ENCODE measurements at regions not wholly inside any gene's neighbourhood (a gene's known extent, or its start where the extent isn't known, plus 50 kb on each side); places are given as distances from the start of the nearest gene placed in this dataset.

DNA sequence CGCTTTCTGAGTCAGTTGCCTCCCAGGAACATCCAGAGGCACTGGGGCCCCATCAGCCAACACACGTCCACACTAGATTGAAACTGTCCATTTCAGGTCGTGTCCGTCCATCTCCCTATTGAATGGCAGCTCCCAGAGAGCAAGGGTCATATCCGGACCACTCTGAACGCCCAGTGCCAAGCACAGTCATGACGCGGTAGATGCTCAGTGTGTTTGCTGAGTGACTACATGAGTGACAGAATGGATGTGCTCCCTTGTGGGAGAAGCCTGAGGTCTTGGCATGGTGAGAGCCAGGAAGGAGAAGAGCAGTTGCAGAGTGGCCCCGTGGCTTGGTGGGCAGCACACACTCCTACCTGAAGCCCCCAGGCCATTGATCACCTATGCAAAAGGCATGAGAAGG lies 92.5 kb upstream of the CUX1 start:
- H3K4me1 ChIP-seq (ENCODE audit: control insufficient read depth in 2 of 2, insufficient read depth in 2 of 2, low read length in 2 of 2) = no peaks in the 10 kb centered on the region
- no peak overlapping the region for H3K9ac ChIP-seq (ENCODE audit: low read length)
- H3K9me3 Mint-ChIP-seq (ENCODE audit: insufficient read depth) = no peaks in the 10 kb centered on the region
- H3K27ac ChIP-seq (ENCODE audit: low read length in 2 of 2) = no peak overlapping the region
- no peaks in the 10 kb centered on the region for H3K36me3 ChIP-seq (replicated peaks in 1 of 2; ENCODE audit: control extremely low read depth in 1 of 2, control insufficient read depth in 1 of 2, extremely low read depth in 1 of 2, insufficient read depth in 2 of 2, low read length in 1 of 2)
- WGBS (ENCODE audit: insufficient coverage) = 90% methylated on average over 6 of the region's 9 CpGs
- ChIA-PET CTCF (no interaction called here), POLR2A (no interaction called here)
- H3K4me3 ChIP-seq (ENCODE audit: control extremely low read depth in 1 of 5, extremely low read depth in 1 of 5, insufficient read depth in 1 of 5, low read depth in 2 of 5, low read length in 4 of 5) = no peak overlapping the region
- H3K4me2 ChIP-seq (replicated peaks; ENCODE audit: low read depth, low read length, poor library complexity, severe bottlenecking) = no peak overlapping the region
- no peak overlapping the region for H2AFZ ChIP-seq (ENCODE audit: insufficient read depth, low read depth, low read length, poor library complexity, severe bottlenecking)
- no peak overlapping the region for H3K27ac Mint-ChIP-seq
- no peak for TF ChIP-seq EZH2 (IDR thresholded peaks at IDR 0.05; ENCODE audit: borderline replicate concordance, insufficient read depth, low read depth, low read length, poor library complexity, severe bottlenecking)
- TF ChIP-seq, protein P1, sequence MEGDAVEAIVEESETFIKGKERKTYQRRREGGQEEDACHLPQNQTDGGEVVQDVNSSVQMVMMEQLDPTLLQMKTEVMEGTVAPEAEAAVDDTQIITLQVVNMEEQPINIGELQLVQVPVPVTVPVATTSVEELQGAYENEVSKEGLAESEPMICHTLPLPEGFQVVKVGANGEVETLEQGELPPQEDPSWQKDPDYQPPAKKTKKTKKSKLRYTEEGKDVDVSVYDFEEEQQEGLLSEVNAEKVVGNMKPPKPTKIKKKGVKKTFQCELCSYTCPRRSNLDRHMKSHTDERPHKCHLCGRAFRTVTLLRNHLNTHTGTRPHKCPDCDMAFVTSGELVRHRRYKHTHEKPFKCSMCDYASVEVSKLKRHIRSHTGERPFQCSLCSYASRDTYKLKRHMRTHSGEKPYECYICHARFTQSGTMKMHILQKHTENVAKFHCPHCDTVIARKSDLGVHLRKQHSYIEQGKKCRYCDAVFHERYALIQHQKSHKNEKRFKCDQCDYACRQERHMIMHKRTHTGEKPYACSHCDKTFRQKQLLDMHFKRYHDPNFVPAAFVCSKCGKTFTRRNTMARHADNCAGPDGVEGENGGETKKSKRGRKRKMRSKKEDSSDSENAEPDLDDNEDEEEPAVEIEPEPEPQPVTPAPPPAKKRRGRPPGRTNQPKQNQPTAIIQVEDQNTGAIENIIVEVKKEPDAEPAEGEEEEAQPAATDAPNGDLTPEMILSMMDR (IDR thresholded peaks at IDR 0.05) = no peak
- H3K79me2 ChIP-seq (ENCODE audit: control insufficient read depth, insufficient read depth, low read length) = no peaks in the 10 kb centered on the region
- no peaks in the 10 kb centered on the region for H3K4me1 Mint-ChIP-seq
- no peak for ATAC-seq (ENCODE audit: low read depth)
- H3K27me3 ChIP-seq (replicated peaks in 1 of 4; ENCODE audit: control extremely low read depth in 1 of 4, control insufficient read depth in 3 of 4, insufficient read depth in 4 of 4, low read length in 3 of 4) = no peaks in the 10 kb centered on the region
- H3K27me3 Mint-ChIP-seq = no peaks in the 10 kb centered on the region
- H3K9me3 ChIP-seq (ENCODE audit: control extremely low read depth in 1 of 3, control insufficient read depth in 2 of 3, insufficient read depth in 1 of 3, low read length in 2 of 3) = peaks cover 0 to 19% (median 0%) of the 10 kb centered on the region in 3 donors
- H4K20me1 ChIP-seq (ENCODE audit: control insufficient read depth, insufficient read depth, low read length, poor library complexity, severe bottlenecking) = no peaks in the 10 kb centered on the region
- intact Hi-C loops (cut with micrococcal nuclease) = no loop called here
- no peak overlapping the region for H3K4me3 Mint-ChIP-seq
- DNase-seq = no peak

DNA sequence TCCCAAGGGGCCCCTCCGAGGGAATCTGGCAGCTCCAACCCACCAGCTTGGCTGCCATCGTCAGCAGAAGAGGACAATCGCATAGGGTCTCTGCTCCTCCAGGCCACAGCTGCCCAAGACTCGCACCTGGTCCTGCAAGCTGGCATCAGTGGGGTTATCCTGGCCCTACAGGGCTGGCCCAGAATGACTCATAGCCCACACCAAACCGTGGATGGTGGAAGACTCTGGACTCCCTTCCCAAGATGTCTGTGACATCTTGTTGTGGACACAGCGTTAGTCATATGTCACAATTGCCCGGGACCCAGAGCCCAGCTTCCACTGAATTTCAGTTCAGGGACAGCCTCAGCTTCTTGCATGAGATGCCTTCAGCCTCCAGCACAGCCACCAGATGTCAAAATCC lies 91.5 kb upstream of the CUX1 start:
- H3K9me3 Mint-ChIP-seq (ENCODE audit: insufficient read depth) = no peaks in the 10 kb centered on the region
- whole genome bisulfite sequencing (ENCODE audit: insufficient coverage) = 85% methylated on average over 7 of the region's 7 CpGs

More for the DNA sequence above, 91.5 kb upstream of the CUX1 start:
- Histone ChIP-seq H2AFZ (ENCODE audit: insufficient read depth, low read depth, low read length, poor library complexity, severe bottlenecking) (no peak overlapping the region), H4K20me1 (ENCODE audit: control insufficient read depth, insufficient read depth, low read length, poor library complexity, severe bottlenecking) (no peaks in the 10 kb centered on the region), H3K4me3 (ENCODE audit: control extremely low read depth in 1 of 5, extremely low read depth in 1 of 5, insufficient read depth in 1 of 5, low read depth in 2 of 5, low read length in 4 of 5) (no peak overlapping the region), H3K4me2 (replicated peaks; ENCODE audit: low read depth, low read length, poor library complexity, severe bottlenecking) (no peak overlapping the region), H3K27me3 (replicated peaks in 1 of 4; ENCODE audit: control extremely low read depth in 1 of 4, control insufficient read depth in 3 of 4, insufficient read depth in 4 of 4, low read length in 3 of 4) (no peaks in the 10 kb centered on the region), H3K36me3 (replicated peaks in 1 of 2; ENCODE audit: control extremely low read depth in 1 of 2, control insufficient read depth in 1 of 2, extremely low read depth in 1 of 2, insufficient read depth in 2 of 2, low read length in 1 of 2) (no peaks in the 10 kb centered on the region), H3K9ac (ENCODE audit: low read length) (no peak overlapping the region), H3K4me1 (ENCODE audit: control insufficient read depth in 2 of 2, insufficient read depth in 2 of 2, low read length in 2 of 2) (no peaks in the 10 kb centered on the region), H3K79me2 (ENCODE audit: control insufficient read depth, insufficient read depth, low read length) (no peaks in the 10 kb centered on the region), H3K27ac (ENCODE audit: low read length in 2 of 2) (no peak overlapping the region), H3K9me3 (ENCODE audit: control extremely low read depth in 1 of 3, control insufficient read depth in 2 of 3, insufficient read depth in 1 of 3, low read length in 2 of 3) (peaks cover 0 to 19% (median 0%) of the 10 kb centered on the region in 3 donors)
- POLR2A ChIA-PET = no interaction called here
- DNase-seq = no peak
- no peak overlapping the region for H3K27ac Mint-ChIP-seq
- no peak for TF ChIP-seq EZH2 (IDR thresholded peaks at IDR 0.05; ENCODE audit: borderline replicate concordance, insufficient read depth, low read depth, low read length, poor library complexity, severe bottlenecking)
- no peak for ATAC-seq (ENCODE audit: low read depth)
- CTCF ChIA-PET = no interaction called here
- H3K4me1 Mint-ChIP-seq = no peaks in the 10 kb centered on the region
- intact Hi-C loops (cut with micrococcal nuclease) = no loop called here
- no peak overlapping the region for H3K4me3 Mint-ChIP-seq
- H3K27me3 Mint-ChIP-seq = no peaks in the 10 kb centered on the region
